Skin epidermis (tissue), 12 donors: ENCODE measurements at regions not wholly inside any gene's neighbourhood (a gene's known extent, or its start where the extent isn't known, plus 50 kb on each side); places are given as distances from the start of the nearest gene placed in this dataset.
"Not testable (repeated sequence)": the region's sequence is repeated elsewhere in the genome, so short reads cannot be mapped to it uniquely, and the experiment has no call there.

Source experiments
- H3K27ac ChIP-seq, 21 experiments: fragments of 200-600 bp; sonication (generic) in 11 of 21; one replicate each; pipeline ENCODE4 v1.5.0; 2020; ENCODE audit warnings: mild to moderate bottlenecking in 3 of 21, inconsistent platforms in 2 of 21, moderate library complexity in 2 of 21
- H3K4me3 ChIP-seq, 7 experiments: fragments of 200-600 bp; sonication (generic) in 2 of 7; one replicate each; pipeline ENCODE4 v1.5.0; 2020; ENCODE audit warnings: inconsistent platforms in 2 of 7, mild to moderate bottlenecking in 2 of 7, moderate library complexity in 1 of 7

- no peak overlapping the region for H3K27ac ChIP-seq
- H3K4me3 ChIP-seq = no peak overlapping the region
Measured at GRCh38 chr3:13198264-13198879, 125.1 kb upstream of the IQSEC1 start.

- no peak overlapping the region for H3K4me3 ChIP-seq
- no peak overlapping the region for H3K27ac ChIP-seq
Measured at GRCh38 chr3:13197795-13198194, 124.6 kb upstream of the IQSEC1 start.

- no peak overlapping the region for H3K4me3 ChIP-seq
- H3K27ac ChIP-seq = no peak overlapping the region
Measured at GRCh38 chr3:13197281-13197680, 124.1 kb upstream of the IQSEC1 start.

GRCh38 chr3:13195374-13195773 lies 122.1 kb upstream of the IQSEC1 start:
- Histone ChIP-seq H3K4me3 (no peak overlapping the region), H3K27ac (no peak overlapping the region)

- Histone ChIP-seq H3K27ac (no peak overlapping the region), H3K4me3 (no peak overlapping the region)
Measured at GRCh38 chr3:13194285-13195209, 121.3 kb upstream of the IQSEC1 start.

GRCh38 chr3:13193320-13194284 lies 120.4 kb upstream of the IQSEC1 start:
- H3K4me3 ChIP-seq = no peak overlapping the region
- H3K27ac ChIP-seq = no peak overlapping the region

GRCh38 chr3:13192471-13193213 lies 119.4 kb upstream of the IQSEC1 start:
- Histone ChIP-seq H3K4me3 (no peak overlapping the region), H3K27ac (no peak overlapping the region)

- no peak overlapping the region for H3K4me3 ChIP-seq
- H3K27ac ChIP-seq = no peak overlapping the region
Measured at GRCh38 chr3:13191016-13191415, 117.8 kb upstream of the IQSEC1 start.

- no peak overlapping the region for H3K4me3 ChIP-seq
- peak overlapping the region in 2 of 21 experiments; percentile 3 to 45 for H3K27ac ChIP-seq
Measured at GRCh38 chr3:13190378-13190765, 117.1 kb upstream of the IQSEC1 start.

- peak overlapping the region in 4 of 21 experiments; percentile 3 to 45 (median 8) for H3K27ac ChIP-seq
- H3K4me3 ChIP-seq = no peak overlapping the region
Measured at GRCh38 chr3:13189639-13190377, 116.6 kb upstream of the IQSEC1 start.

- Histone ChIP-seq H3K4me3 (no peak overlapping the region), H3K27ac (peak overlapping the region in 3 of 21 experiments; percentile 8 to 45 (median 9))
Measured at GRCh38 chr3:13188975-13189374, 115.7 kb upstream of the IQSEC1 start.

- peak overlapping the region in 1 of 21 experiments; percentile 45 for H3K27ac ChIP-seq
Measured at GRCh38 chr3:13188181-13188779, 115.1 kb upstream of the IQSEC1 start.

GRCh38 chr3:13187593-13187992 lies 114.4 kb upstream of the IQSEC1 start:
- Histone ChIP-seq H3K4me3 (no peak overlapping the region), H3K27ac (no peak overlapping the region)

More at GRCh38 chr3:13188181-13188779, 115.1 kb upstream of the IQSEC1 start:
- H3K4me3 ChIP-seq = no peak overlapping the region

GRCh38 chr3:13186435-13186815 lies 113.2 kb upstream of the IQSEC1 start:
- H3K4me3 ChIP-seq = no peak overlapping the region
- H3K27ac ChIP-seq = peak overlapping the region in 1 of 21 experiments; percentile 28

GRCh38 chr3:13185737-13186434 lies 112.7 kb upstream of the IQSEC1 start:
- Histone ChIP-seq H3K27ac (peak overlapping the region in 1 of 21 experiments; percentile 28), H3K4me3 (no peak overlapping the region)

- not testable (repeated sequence) for H3K27ac ChIP-seq, H3K4me3 ChIP-seq
Measured at GRCh38 chr3:13179582-13180210, 106.5 kb upstream of the IQSEC1 start.

GRCh38 chr3:13179181-13179580 lies 106.0 kb upstream of the IQSEC1 start:
- Histone ChIP-seq H3K27ac (no peak overlapping the region), H3K4me3 (no peak overlapping the region)
